ENCODE measurements at regions not wholly inside any gene's neighbourhood (a gene's known extent, or its start where the extent isn't known, plus 50 kb on each side); places are given as distances from the start of the nearest gene placed in this dataset.

GRCh38 chr4:170772429-170772828 lies 682.7 kb upstream of the AADAT start:
- TF ChIP-seq, protein P1, sequence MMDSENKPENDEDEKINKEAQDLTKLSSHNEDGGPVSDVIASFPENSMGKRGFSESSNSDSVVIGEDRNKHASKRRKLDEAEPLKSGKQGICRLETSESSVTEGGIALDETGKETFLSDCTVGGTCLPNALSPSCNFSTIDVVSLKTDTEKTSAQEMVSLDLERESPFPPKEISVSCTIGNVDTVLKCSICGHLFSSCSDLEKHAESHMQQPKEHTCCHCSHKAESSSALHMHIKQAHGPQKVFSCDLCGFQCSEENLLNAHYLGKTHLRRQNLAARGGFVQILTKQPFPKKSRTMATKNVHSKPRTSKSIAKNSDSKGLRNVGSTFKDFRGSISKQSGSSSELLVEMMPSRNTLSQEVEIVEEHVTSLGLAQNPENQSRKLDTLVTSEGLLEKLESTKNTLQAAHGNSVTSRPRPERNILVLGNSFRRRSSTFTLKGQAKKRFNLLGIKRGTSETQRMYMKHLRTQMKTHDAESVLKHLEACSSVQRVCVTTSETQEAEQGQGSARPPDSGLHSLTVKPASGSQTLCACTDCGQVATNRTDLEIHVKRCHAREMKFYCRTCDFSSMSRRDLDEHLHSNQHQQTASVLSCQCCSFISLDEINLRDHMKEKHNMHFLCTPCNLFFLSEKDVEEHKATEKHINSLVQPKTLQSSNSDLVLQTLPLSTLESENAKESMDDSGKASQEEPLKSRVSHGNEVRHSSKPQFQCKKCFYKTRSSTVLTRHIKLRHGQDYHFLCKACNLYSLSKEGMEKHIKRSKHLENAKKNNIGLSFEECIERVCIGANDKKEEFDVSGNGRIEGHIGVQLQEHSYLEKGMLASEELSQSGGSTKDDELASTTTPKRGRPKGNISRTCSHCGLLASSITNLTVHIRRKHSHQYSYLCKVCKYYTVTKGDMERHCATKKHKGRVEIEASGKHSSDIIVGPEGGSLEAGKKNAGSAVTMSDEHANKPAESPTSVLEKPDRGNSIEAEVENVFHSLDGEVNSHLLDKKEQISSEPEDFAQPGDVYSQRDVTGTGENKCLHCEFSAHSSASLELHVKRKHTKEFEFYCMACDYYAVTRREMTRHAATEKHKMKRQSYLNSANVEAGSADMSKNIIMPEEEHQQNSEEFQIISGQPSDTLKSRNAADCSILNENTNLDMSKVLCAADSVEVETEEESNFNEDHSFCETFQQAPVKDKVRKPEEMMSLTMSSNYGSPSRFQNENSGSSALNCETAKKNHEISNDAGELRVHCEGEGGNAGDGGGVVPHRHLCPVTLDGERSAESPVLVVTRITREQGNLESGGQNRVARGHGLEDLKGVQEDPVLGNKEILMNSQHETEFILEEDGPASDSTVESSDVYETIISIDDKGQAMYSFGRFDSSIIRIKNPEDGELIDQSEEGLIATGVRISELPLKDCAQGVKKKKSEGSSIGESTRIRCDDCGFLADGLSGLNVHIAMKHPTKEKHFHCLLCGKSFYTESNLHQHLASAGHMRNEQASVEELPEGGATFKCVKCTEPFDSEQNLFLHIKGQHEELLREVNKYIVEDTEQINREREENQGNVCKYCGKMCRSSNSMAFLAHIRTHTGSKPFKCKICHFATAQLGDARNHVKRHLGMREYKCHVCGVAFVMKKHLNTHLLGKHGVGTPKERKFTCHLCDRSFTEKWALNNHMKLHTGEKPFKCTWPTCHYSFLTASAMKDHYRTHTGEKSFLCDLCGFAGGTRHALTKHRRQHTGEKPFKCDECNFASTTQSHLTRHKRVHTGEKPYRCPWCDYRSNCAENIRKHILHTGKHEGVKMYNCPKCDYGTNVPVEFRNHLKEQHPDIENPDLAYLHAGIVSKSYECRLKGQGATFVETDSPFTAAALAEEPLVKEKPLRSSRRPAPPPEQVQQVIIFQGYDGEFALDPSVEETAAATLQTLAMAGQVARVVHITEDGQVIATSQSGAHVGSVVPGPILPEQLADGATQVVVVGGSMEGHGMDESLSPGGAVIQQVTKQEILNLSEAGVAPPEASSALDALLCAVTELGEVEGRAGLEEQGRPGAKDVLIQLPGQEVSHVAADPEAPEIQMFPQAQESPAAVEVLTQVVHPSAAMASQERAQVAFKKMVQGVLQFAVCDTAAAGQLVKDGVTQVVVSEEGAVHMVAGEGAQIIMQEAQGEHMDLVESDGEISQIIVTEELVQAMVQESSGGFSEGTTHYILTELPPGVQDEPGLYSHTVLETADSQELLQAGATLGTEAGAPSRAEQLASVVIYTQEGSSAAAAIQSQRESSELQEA (IDR thresholded peaks at IDR 0.05; ENCODE audit: low read depth), result no peak
- TF ChIP-seq, protein P2, sequence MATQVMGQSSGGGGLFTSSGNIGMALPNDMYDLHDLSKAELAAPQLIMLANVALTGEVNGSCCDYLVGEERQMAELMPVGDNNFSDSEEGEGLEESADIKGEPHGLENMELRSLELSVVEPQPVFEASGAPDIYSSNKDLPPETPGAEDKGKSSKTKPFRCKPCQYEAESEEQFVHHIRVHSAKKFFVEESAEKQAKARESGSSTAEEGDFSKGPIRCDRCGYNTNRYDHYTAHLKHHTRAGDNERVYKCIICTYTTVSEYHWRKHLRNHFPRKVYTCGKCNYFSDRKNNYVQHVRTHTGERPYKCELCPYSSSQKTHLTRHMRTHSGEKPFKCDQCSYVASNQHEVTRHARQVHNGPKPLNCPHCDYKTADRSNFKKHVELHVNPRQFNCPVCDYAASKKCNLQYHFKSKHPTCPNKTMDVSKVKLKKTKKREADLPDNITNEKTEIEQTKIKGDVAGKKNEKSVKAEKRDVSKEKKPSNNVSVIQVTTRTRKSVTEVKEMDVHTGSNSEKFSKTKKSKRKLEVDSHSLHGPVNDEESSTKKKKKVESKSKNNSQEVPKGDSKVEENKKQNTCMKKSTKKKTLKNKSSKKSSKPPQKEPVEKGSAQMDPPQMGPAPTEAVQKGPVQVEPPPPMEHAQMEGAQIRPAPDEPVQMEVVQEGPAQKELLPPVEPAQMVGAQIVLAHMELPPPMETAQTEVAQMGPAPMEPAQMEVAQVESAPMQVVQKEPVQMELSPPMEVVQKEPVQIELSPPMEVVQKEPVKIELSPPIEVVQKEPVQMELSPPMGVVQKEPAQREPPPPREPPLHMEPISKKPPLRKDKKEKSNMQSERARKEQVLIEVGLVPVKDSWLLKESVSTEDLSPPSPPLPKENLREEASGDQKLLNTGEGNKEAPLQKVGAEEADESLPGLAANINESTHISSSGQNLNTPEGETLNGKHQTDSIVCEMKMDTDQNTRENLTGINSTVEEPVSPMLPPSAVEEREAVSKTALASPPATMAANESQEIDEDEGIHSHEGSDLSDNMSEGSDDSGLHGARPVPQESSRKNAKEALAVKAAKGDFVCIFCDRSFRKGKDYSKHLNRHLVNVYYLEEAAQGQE (IDR thresholded peaks at IDR 0.05; ENCODE audit: borderline replicate concordance), result no peak
- TF ChIP-seq, protein P2 (CRISPR knock-in tag; IDR thresholded peaks at IDR 0.05; ENCODE audit: low read depth), result no peak
- TF ChIP-seq CTCF (IDR thresholded peaks at IDR 0.05 in 2 of 3, conservative IDR thresholded peaks at IDR 0.05 in 1 of 3; ENCODE audit: insufficient read depth in 2 of 3, low read depth in 1 of 3, low read length in 3 of 3) (no peak), ZNF589 (CRISPR knock-in tag; IDR thresholded peaks at IDR 0.05; ENCODE audit: low read depth) (no peak), RAD21 (CRISPR knock-in tag; conservative IDR thresholded peaks at IDR 0.05 in 1 of 2, IDR thresholded peaks at IDR 0.05 in 1 of 2) (no peak), CHD1 (IDR thresholded peaks at IDR 0.05; ENCODE audit: low read length) (no peak), PHF8 (IDR thresholded peaks at IDR 0.05; ENCODE audit: borderline replicate concordance, low read length) (no peak), NR4A1 (CRISPR knock-in tag; IDR thresholded peaks at IDR 0.05) (no peak), NR4A1 (tag; IDR thresholded peaks at IDR 0.05) (no peak)
- TF ChIP-seq, protein P3, sequence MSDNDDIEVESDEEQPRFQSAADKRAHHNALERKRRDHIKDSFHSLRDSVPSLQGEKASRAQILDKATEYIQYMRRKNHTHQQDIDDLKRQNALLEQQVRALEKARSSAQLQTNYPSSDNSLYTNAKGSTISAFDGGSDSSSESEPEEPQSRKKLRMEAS (CRISPR knock-in tag; IDR thresholded peaks at IDR 0.05), result no peak

All from K562 (cell line).